Body of pancreas (tissue), 4 donors: ENCODE measurements at regions not wholly inside any gene's neighbourhood (a gene's known extent, or its start where the extent isn't known, plus 50 kb on each side); places are given as distances from the start of the nearest gene placed in this dataset.

Experiments
- CTCF ChIP-seq, 7 experiments: fragments of 450-650 bp in 4 of 7; fragments of 200-600 bp in 3 of 7; sonication (generic) in 3 of 7; IDR thresholded peaks; one replicate each; pipeline ENCODE4 v1.5.1; 2016 to 2019; ENCODE audit warnings: antibody characterized with exemption in 7 of 7
- POLR2A ChIP-seq, 3 donors: fragments of 450-650 bp; IDR thresholded peaks; one replicate each; pipeline ENCODE4 v1.6.1; 2016; ENCODE audit warnings: antibody characterized with exemption in 3 of 3, mild to moderate bottlenecking in 2 of 3

GRCh38 chr20:41869261-41869660 lies 251.1 kb upstream of the CHD6 start:
- TF ChIP-seq CTCF (IDR thresholded peaks at IDR 0.05): no peak
- no peak for TF ChIP-seq POLR2A (IDR thresholded peaks at IDR 0.05)
